ENCODE measurements at regions not wholly inside any gene's neighbourhood (a gene's known extent, or its start where the extent isn't known, plus 50 kb on each side); places are given as distances from the start of the nearest gene placed in this dataset.

- TF ChIP-seq CTCF (conservative IDR thresholded peaks at IDR 0.05; ENCODE audit: low read depth, low read length) (no peak), EZH2 (IDR thresholded peaks at IDR 0.05; ENCODE audit: borderline replicate concordance, low read depth, low read length, poor library complexity, severe bottlenecking) (no peak)
These were observed 68.3 kb upstream of the FICD start for GRCh38 chr12:108446766-108447165.
